ENCODE measurements at regions not wholly inside any gene's neighbourhood (a gene's known extent, or its start where the extent isn't known, plus 50 kb on each side); places are given as distances from the start of the nearest gene placed in this dataset.
"Not testable (repeated sequence)": the region's sequence is repeated elsewhere in the genome, so short reads cannot be mapped to it uniquely, and the experiment has no call there.

GRCh38 chr2:190150413-190150812 lies 87.9 kb upstream of the MSTN start:
- ATAC-seq (no peak), DNase-seq (no peak)
- Histone ChIP-seq H3K27ac (no peak overlapping the region), H3K36me3 (replicated peaks in 1 of 2; ENCODE audit: insufficient read depth in 1 of 2, low read depth in 2 of 2) (no peaks in the 10 kb centered on the region), H3K9me3 (no peaks in the 10 kb centered on the region), H3K4me3 (no peak overlapping the region), H3K27me3 (no peaks in the 10 kb centered on the region), H3K4me1 (no peaks in the 10 kb centered on the region)
- TF ChIP-seq POLR2A (IDR thresholded peaks at IDR 0.05) (no peak), CTCF (IDR thresholded peaks at IDR 0.05) (no peak)
- 80 to 88% methylated on average over 3 of the region's 3 CpGs for WGBS, 2 donors
- intact Hi-C loops (cut with DNase I): no loop called here

GRCh38 chr2:190149908-190150307 lies 87.4 kb upstream of the MSTN start:
- no peaks in the 10 kb centered on the region for H3K27me3 ChIP-seq
- ATAC-seq: no peak
- no peaks in the 10 kb centered on the region for H3K4me1 ChIP-seq
- no peak for TF ChIP-seq CTCF (IDR thresholded peaks at IDR 0.05)
- intact Hi-C loops (cut with DNase I): no loop called here
- H3K27ac ChIP-seq: no peak overlapping the region
- H3K9me3 ChIP-seq: no peaks in the 10 kb centered on the region
- no peak for DNase-seq
- H3K36me3 ChIP-seq (replicated peaks in 1 of 2; ENCODE audit: insufficient read depth in 1 of 2, low read depth in 2 of 2): no peaks in the 10 kb centered on the region
- 50 to 76% methylated on average over 6 of the region's 6 CpGs for WGBS, 2 donors
- no peak overlapping the region for H3K4me3 ChIP-seq

GRCh38 chr2:190149200-190149599 lies 86.7 kb upstream of the MSTN start:
- H3K4me1 ChIP-seq: no peaks in the 10 kb centered on the region
- TF ChIP-seq CTCF (IDR thresholded peaks at IDR 0.05) (no peak), POLR2A (IDR thresholded peaks at IDR 0.05) (no peak)
- WGBS, 2 donors: 84 to 86% methylated on average over 4 of the region's 4 CpGs
- ATAC-seq (no peak), DNase-seq (no peak)
- intact Hi-C loops (cut with DNase I): no loop called here
- no peak overlapping the region for H3K27ac ChIP-seq
- no peak overlapping the region for H3K4me3 ChIP-seq
- no peaks in the 10 kb centered on the region for H3K27me3 ChIP-seq
- H3K9me3 ChIP-seq: no peaks in the 10 kb centered on the region
- H3K36me3 ChIP-seq (replicated peaks in 1 of 2; ENCODE audit: insufficient read depth in 1 of 2, low read depth in 2 of 2): no peaks in the 10 kb centered on the region

GRCh38 chr2:190146109-190146508 lies 83.6 kb upstream of the MSTN start:
- 81 to 85% methylated on average over 5 of the region's 5 CpGs for WGBS, 2 donors
- H3K27ac ChIP-seq; H3K4me3 ChIP-seq; DNase-seq; H3K36me3 ChIP-seq (replicated peaks in 1 of 2; ENCODE audit: insufficient read depth in 1 of 2, low read depth in 2 of 2); intact Hi-C loops (cut with DNase I); H3K9me3 ChIP-seq; H3K27me3 ChIP-seq; ATAC-seq; H3K4me1 ChIP-seq: not testable (repeated sequence)

GRCh38 chr2:190140474-190140873 lies 77.9 kb upstream of the MSTN start:
- intact Hi-C loops (cut with DNase I); H3K9me3 ChIP-seq; H3K36me3 ChIP-seq (replicated peaks in 1 of 2; ENCODE audit: insufficient read depth in 1 of 2, low read depth in 2 of 2); H3K27me3 ChIP-seq; H3K27ac ChIP-seq; ATAC-seq; H3K4me3 ChIP-seq; DNase-seq; H3K4me1 ChIP-seq: not testable (repeated sequence)
- WGBS, 2 donors: 88 to 95% methylated on average over 2 of the region's 2 CpGs

GRCh38 chr2:190139371-190139770 lies 76.8 kb upstream of the MSTN start:
- intact Hi-C loops (cut with DNase I): no loop called here
- TF ChIP-seq CTCF (IDR thresholded peaks at IDR 0.05) (no peak), POLR2A (IDR thresholded peaks at IDR 0.05) (no peak)

More at GRCh38 chr2:190139371-190139770, 76.8 kb upstream of the MSTN start:
- Histone ChIP-seq H3K36me3 (replicated peaks in 1 of 2; ENCODE audit: insufficient read depth in 1 of 2, low read depth in 2 of 2) (no peaks in the 10 kb centered on the region), H3K9me3 (no peaks in the 10 kb centered on the region), H3K27ac (no peak overlapping the region), H3K27me3 (no peaks in the 10 kb centered on the region), H3K4me1 (no peaks in the 10 kb centered on the region), H3K4me3 (no peak overlapping the region)
- ATAC-seq: no peak
- no peak for DNase-seq
- 100% methylated on average over 1 of the region's 1 CpG for WGBS, 2 donors
